WTC11 (cell line): ENCODE measurements at regions not wholly inside any gene's neighbourhood (a gene's known extent, or its start where the extent isn't known, plus 50 kb on each side); places are given as distances from the start of the nearest gene placed in this dataset.

Experiments used
- PRRX2 ChIP-seq: fragments of 250-450 bp; sonication (Bioruptor Pico); IDR thresholded peaks from 2 replicates; pipeline ENCODE4 v1.8.0; 2021; ENCODE audit warnings: mild to moderate bottlenecking

DNA sequence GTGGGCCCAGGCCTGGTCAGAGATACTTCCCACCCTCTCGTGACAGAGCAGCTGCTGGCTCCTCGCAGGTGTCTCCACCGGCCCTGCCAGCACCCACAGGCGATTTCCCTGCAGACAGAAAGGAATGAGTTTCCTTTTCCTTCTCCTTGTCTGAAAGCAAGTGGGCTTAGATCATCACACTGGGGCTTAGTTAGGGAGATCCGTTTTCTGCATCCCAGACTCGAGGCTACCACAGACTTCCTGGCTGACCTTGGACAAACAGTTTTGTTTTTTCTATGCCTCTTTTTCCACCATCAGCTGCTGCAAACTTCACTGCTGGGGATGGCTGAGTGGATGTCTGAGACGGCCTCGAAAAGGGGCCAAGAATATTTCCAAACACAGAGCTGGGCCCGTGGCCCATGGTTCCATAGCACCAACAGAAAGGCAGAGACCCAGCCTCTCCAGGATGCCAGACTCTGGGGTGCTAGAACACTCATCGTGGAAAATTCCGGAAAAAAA lies 86.5 kb downstream of the BANF2 start (continued):
- TF ChIP-seq PRRX2 (CRISPR knock-in tag): no peak
